ENCODE measurements at regions not wholly inside any gene's neighbourhood (a gene's known extent, or its start where the extent isn't known, plus 50 kb on each side); places are given as distances from the start of the nearest gene placed in this dataset.

DNA sequence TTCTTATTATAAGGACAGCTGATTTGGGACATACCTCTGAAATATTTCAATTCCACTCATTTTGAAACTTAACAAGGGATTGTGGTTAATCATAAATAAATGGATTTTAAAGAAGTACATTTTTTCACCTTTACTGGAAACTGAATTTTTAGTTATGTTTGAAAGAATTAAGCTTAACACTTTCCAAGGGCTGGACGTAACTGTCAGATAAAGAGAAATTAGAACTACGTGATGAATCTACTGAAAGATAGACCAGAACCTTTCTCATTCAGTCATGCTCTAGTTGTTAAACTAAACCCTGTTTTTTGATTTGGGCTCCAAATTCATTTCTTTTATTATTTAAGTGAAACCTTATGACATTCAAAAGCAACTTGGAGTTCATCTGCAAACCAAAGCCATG, 1892.1 kb upstream of the SEL1L start (continued):
- TF ChIP-seq ZNF350 (tag by site-specific recombination; IDR thresholded peaks at IDR 0.05) = no peak
- no peak for TF ChIP-seq ZNF530 (tag by site-specific recombination; IDR thresholded peaks at IDR 0.05; ENCODE audit: low read depth)
- TF ChIP-seq, protein P1, sequence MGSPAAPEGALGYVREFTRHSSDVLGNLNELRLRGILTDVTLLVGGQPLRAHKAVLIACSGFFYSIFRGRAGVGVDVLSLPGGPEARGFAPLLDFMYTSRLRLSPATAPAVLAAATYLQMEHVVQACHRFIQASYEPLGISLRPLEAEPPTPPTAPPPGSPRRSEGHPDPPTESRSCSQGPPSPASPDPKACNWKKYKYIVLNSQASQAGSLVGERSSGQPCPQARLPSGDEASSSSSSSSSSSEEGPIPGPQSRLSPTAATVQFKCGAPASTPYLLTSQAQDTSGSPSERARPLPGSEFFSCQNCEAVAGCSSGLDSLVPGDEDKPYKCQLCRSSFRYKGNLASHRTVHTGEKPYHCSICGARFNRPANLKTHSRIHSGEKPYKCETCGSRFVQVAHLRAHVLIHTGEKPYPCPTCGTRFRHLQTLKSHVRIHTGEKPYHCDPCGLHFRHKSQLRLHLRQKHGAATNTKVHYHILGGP (tag by site-specific recombination; IDR thresholded peaks at IDR 0.05) = no peak
- TF ChIP-seq ZNF510 (tag by site-specific recombination; IDR thresholded peaks at IDR 0.05; ENCODE audit: insufficient replicate concordance) = no peak
- no peak for TF ChIP-seq ZNF324 (tag by site-specific recombination; IDR thresholded peaks at IDR 0.05)
- TF ChIP-seq, protein P2, sequence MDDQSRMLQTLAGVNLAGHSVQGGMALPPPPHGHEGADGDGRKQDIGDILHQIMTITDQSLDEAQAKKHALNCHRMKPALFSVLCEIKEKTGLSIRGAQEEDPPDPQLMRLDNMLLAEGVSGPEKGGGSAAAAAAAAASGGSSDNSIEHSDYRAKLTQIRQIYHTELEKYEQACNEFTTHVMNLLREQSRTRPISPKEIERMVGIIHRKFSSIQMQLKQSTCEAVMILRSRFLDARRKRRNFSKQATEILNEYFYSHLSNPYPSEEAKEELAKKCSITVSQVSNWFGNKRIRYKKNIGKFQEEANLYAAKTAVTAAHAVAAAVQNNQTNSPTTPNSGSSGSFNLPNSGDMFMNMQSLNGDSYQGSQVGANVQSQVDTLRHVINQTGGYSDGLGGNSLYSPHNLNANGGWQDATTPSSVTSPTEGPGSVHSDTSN (CRISPR knock-in tag; IDR thresholded peaks at IDR 0.05) = no peak
- no peak for TF ChIP-seq GFI1B (tag by site-specific recombination; IDR thresholded peaks at IDR 0.05)
- TF ChIP-seq ZNF416 (tag by site-specific recombination; IDR thresholded peaks at IDR 0.05) = no peak
- no peak for TF ChIP-seq ZNF585B (tag by site-specific recombination; IDR thresholded peaks at IDR 0.05)
- no peak for TF ChIP-seq YY2 (tag by site-specific recombination; IDR thresholded peaks at IDR 0.05)
- no peak for TF ChIP-seq HOXA7 (CRISPR knock-in tag; IDR thresholded peaks at IDR 0.05; ENCODE audit: borderline replicate concordance)
- TF ChIP-seq ZBTB48 (tag by site-specific recombination; IDR thresholded peaks at IDR 0.05) = no peak
- TF ChIP-seq SP7 (tag by site-specific recombination; IDR thresholded peaks at IDR 0.05) = no peak

DNA sequence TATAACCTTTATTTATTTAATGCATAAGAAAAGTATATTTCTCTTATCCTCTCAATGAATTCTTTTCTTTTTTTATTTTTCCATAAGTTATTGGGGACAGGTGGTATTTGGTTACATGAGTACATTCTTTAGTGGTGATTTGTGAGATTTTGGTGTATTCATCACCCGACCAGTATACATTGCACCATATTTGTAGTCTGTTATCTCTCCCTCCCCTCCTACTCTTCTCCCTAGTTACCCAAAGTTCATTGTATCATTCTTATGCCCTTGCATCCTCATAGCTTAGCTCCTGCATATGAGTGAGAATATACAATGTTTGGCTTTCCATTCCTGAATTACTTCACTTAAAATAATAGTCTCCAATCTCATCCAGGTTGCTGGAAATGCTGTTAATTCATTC, 1900.0 kb upstream of the SEL1L start:
- no peaks in the 10 kb centered on the region for H3K9me3 ChIP-seq (ENCODE audit: control insufficient read depth, insufficient read depth, low read depth, low read length)
- H3K36me3 ChIP-seq (ENCODE audit: control insufficient read depth in 2 of 2, insufficient read depth in 1 of 2, low read length in 2 of 2) = no peaks in the 10 kb centered on the region
- ChIA-PET POLR2A (no interaction called here), CTCF (no interaction called here)
- H3K27ac ChIP-seq (ENCODE audit: extremely low read depth, low read depth, low read length) = no peak overlapping the region
- no peaks in the 10 kb centered on the region for H3K4me1 ChIP-seq (ENCODE audit: control insufficient read depth, insufficient read depth, low read length)
- TF ChIP-seq ZNF354C (tag by site-specific recombination; IDR thresholded peaks at IDR 0.05; ENCODE audit: borderline replicate concordance, low read depth) = no peak
- TF ChIP-seq, protein P3, sequence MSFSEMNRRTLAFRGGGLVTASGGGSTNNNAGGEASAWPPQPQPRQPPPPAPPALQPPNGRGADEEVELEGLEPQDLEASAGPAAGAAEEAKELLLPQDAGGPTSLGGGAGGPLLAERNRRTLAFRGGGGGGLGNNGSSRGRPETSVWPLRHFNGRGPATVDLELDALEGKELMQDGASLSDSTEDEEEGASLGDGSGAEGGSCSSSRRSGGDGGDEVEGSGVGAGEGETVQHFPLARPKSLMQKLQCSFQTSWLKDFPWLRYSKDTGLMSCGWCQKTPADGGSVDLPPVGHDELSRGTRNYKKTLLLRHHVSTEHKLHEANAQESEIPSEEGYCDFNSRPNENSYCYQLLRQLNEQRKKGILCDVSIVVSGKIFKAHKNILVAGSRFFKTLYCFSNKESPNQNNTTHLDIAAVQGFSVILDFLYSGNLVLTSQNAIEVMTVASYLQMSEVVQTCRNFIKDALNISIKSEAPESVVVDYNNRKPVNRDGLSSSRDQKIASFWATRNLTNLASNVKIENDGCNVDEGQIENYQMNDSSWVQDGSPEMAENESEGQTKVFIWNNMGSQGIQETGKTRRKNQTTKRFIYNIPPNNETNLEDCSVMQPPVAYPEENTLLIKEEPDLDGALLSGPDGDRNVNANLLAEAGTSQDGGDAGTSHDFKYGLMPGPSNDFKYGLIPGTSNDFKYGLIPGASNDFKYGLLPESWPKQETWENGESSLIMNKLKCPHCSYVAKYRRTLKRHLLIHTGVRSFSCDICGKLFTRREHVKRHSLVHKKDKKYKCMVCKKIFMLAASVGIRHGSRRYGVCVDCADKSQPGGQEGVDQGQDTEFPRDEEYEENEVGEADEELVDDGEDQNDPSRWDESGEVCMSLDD (tag by site-specific recombination; IDR thresholded peaks at IDR 0.05) = no peak
- TF ChIP-seq ZNF596 (tag by site-specific recombination; IDR thresholded peaks at IDR 0.05) = no peak
- TF ChIP-seq, protein P4, sequence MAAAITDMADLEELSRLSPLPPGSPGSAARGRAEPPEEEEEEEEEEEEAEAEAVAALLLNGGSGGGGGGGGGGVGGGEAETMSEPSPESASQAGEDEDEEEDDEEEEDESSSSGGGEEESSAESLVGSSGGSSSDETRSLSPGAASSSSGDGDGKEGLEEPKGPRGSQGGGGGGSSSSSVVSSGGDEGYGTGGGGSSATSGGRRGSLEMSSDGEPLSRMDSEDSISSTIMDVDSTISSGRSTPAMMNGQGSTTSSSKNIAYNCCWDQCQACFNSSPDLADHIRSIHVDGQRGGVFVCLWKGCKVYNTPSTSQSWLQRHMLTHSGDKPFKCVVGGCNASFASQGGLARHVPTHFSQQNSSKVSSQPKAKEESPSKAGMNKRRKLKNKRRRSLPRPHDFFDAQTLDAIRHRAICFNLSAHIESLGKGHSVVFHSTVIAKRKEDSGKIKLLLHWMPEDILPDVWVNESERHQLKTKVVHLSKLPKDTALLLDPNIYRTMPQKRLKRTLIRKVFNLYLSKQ (tag by site-specific recombination; IDR thresholded peaks at IDR 0.05; ENCODE audit: borderline replicate concordance) = no peak
- TF ChIP-seq, protein P5, sequence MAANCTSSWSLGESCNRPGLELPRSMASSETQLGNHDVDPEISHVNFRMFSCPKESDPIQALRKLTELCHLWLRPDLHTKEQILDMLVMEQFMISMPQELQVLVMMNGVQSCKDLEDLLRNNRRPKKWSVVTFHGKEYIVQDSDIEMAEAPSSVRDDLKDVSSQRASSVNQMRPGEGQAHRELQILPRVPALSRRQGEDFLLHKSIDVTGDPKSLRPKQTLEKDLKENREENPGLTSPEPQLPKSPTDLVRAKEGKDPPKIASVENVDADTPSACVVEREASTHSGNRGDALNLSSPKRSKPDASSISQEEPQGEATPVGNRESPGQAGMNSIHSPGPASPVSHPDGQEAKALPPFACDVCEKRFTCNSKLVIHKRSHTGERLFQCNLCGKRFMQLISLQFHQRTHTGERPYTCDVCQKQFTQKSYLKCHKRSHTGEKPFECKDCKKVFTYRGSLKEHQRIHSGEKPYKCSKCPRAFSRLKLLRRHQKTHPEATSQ (tag by site-specific recombination; IDR thresholded peaks at IDR 0.05) = no peak
- TF ChIP-seq ZNF169 (tag by site-specific recombination; IDR thresholded peaks at IDR 0.05) = no peak
- TF ChIP-seq ZNF37A (tag by site-specific recombination; IDR thresholded peaks at IDR 0.05) = no peak
- no peak for TF ChIP-seq GFI1B (tag by site-specific recombination; IDR thresholded peaks at IDR 0.05)
- no peak for TF ChIP-seq ZNF112 (tag by site-specific recombination; IDR thresholded peaks at IDR 0.05)
- no peak for TF ChIP-seq ZNF624 (tag by site-specific recombination; IDR thresholded peaks at IDR 0.05)
- no peak for TF ChIP-seq ZNF670 (tag by site-specific recombination; IDR thresholded peaks at IDR 0.05; ENCODE audit: low read depth)
- no peak overlapping the region for H3K4me3 ChIP-seq (ENCODE audit: low read depth, low read length)
